H9 (cell line): ENCODE measurements at regions not wholly inside any gene's neighbourhood (a gene's known extent, or its start where the extent isn't known, plus 50 kb on each side); places are given as distances from the start of the nearest gene placed in this dataset.

ENCODE experiments used
- DNase-seq: peaks from one replicate; pipeline ENCODE4 v3.0.0-alpha.2; 2017
- H2AFZ ChIP-seq: one replicate; pipeline ENCODE4 v1.6.1; 2013; ENCODE audit warnings: mild to moderate bottlenecking, low read length, control low read depth, moderate library complexity
- H2AK5ac ChIP-seq: 2 replicates; pipeline ENCODE4 v1.6.1; 2013; ENCODE audit warnings: low read length, control low read depth, mixed read lengths; ENCODE audit not compliant: insufficient read length
- H2BK120ac ChIP-seq: one replicate; pipeline ENCODE4 v1.6.1; 2013; ENCODE audit warnings: low read depth, mild to moderate bottlenecking, low read length, control low read depth, inconsistent platforms; ENCODE audit not compliant: poor library complexity, severe bottlenecking
- H2BK12ac ChIP-seq: 2 replicates; pipeline ENCODE4 v1.6.1; 2013; ENCODE audit warnings: low read length, control low read depth, mixed read lengths, low read depth; ENCODE audit not compliant: insufficient read length
- H2BK15ac ChIP-seq: 2 replicates; pipeline ENCODE4 v1.6.1; 2013; ENCODE audit warnings: low read depth, low read length, control low read depth
- H2BK20ac ChIP-seq: one replicate; pipeline ENCODE4 v1.6.1; 2013; ENCODE audit warnings: low read depth, mild to moderate bottlenecking, low read length, control low read depth, inconsistent platforms; ENCODE audit not compliant: poor library complexity, severe bottlenecking
- H2BK5ac ChIP-seq: 2 replicates; pipeline ENCODE4 v1.6.1; 2013; ENCODE audit warnings: low read length, control low read depth, mixed read lengths; ENCODE audit not compliant: insufficient read length
- H3K14ac ChIP-seq: 2 replicates; pipeline ENCODE4 v1.6.1; 2013; ENCODE audit warnings: low read length, control low read depth; ENCODE audit not compliant: insufficient read depth
- H3K18ac ChIP-seq: 2 replicates; pipeline ENCODE4 v1.6.1; 2013; ENCODE audit warnings: low read depth, mild to moderate bottlenecking, mixed read lengths, low read length, control low read depth; ENCODE audit not compliant: insufficient read length
- H3K23ac ChIP-seq: 2 replicates; pipeline ENCODE4 v1.6.1; 2013; ENCODE audit warnings: low read length, control low read depth, mixed read lengths, low read depth; ENCODE audit not compliant: insufficient read length
- H3K23me2 ChIP-seq: 2 replicates; pipeline ENCODE4 v1.6.1; 2013; ENCODE audit warnings: low read depth, mild to moderate bottlenecking, mixed read lengths, low read length, control low read depth; ENCODE audit not compliant: insufficient read length, poor library complexity, severe bottlenecking
- H3K27ac ChIP-seq: 2 replicates; pipeline ENCODE4 v1.5.1; 2013; ENCODE audit warnings: low read length, control low read depth, mixed read lengths, low read depth; ENCODE audit not compliant: insufficient read length
- H3K27me3 ChIP-seq: 2 replicates; pipeline ENCODE4 v1.6.1; 2013; ENCODE audit warnings: low read length, control low read depth, inconsistent platforms; ENCODE audit not compliant: insufficient read depth
- H3K4ac ChIP-seq: 2 replicates; pipeline ENCODE4 v1.6.1; 2013; ENCODE audit warnings: low read depth, mild to moderate bottlenecking, control low read depth, inconsistent platforms, low read length, moderate library complexity
- H3K4me1 ChIP-seq: 2 replicates; pipeline ENCODE4 v1.6.1; 2013; ENCODE audit warnings: low read length, control low read depth, inconsistent platforms; ENCODE audit not compliant: insufficient read depth
- H3K4me2 ChIP-seq: 2 replicates; pipeline ENCODE4 v1.6.1; 2013; ENCODE audit warnings: low read length, control low read depth, mixed read lengths; ENCODE audit not compliant: insufficient read length, insufficient read depth
- H3K56ac ChIP-seq: 2 replicates; pipeline ENCODE4 v1.6.1; 2013; ENCODE audit warnings: low read depth, mild to moderate bottlenecking, mixed read lengths, low read length, control low read depth; ENCODE audit not compliant: insufficient read length
- H3K79me1 ChIP-seq: 2 replicates; pipeline ENCODE4 v1.6.1; 2013; ENCODE audit warnings: low read depth, mild to moderate bottlenecking, moderate library complexity, low read length, control low read depth, inconsistent platforms; ENCODE audit not compliant: insufficient read depth, poor library complexity, severe bottlenecking
- H3K79me2 ChIP-seq: 2 replicates; pipeline ENCODE4 v1.6.1; 2013; ENCODE audit warnings: low read length, control low read depth, inconsistent platforms; ENCODE audit not compliant: insufficient read depth
- H3K9ac ChIP-seq: 2 replicates; pipeline ENCODE4 v1.6.1; 2013; ENCODE audit warnings: low read length, control low read depth, mixed read lengths; ENCODE audit not compliant: insufficient read length; ENCODE audit errors: extremely low read depth
- H3K9me3 ChIP-seq: one replicate; pipeline ENCODE4 v1.6.1; 2013; ENCODE audit warnings: low read depth, low read length, inconsistent platforms; ENCODE audit not compliant: control insufficient read depth
- H3T11ph ChIP-seq: one replicate; pipeline ENCODE4 v1.6.1; 2013; ENCODE audit warnings: mild to moderate bottlenecking, low read length, control low read depth, inconsistent platforms
- H4K20me1 ChIP-seq: one replicate; pipeline ENCODE4 v1.6.1; 2013; ENCODE audit not compliant: control insufficient read depth, insufficient read length, insufficient read depth
- H4K5ac ChIP-seq: 2 replicates; pipeline ENCODE4 v1.6.1; 2013; ENCODE audit warnings: low read depth, mild to moderate bottlenecking, mixed read lengths, low read length, control low read depth; ENCODE audit not compliant: insufficient read length
- H4K8ac ChIP-seq: replicated peaks from 2 replicates; pipeline ENCODE4 v1.6.1; 2013; ENCODE audit warnings: low read length, control low read depth, mixed read lengths, low read depth; ENCODE audit not compliant: insufficient read length
- H4K91ac ChIP-seq: 2 replicates; pipeline ENCODE4 v1.6.1; 2013; ENCODE audit warnings: low read depth, mild to moderate bottlenecking, moderate library complexity, mixed read lengths, low read length, control low read depth; ENCODE audit not compliant: insufficient read length
- H3K27ac Mint-ChIP-seq, 3 experiments: 2 replicates in 2 of 3; 3 replicates in 1 of 3; pipeline ENCODE4 v1.8.0; 2020 to 2021; ENCODE audit warnings: mixed read lengths in 3 of 3, mild to moderate bottlenecking in 1 of 3, moderate library complexity in 1 of 3
- H3K27me3 Mint-ChIP-seq: 2 replicates; pipeline ENCODE4 v1.8.0; 2021; ENCODE audit warnings: low read depth, mild to moderate bottlenecking, moderate library complexity, mixed read lengths
- H3K36me3 Mint-ChIP-seq, 3 experiments: 2 replicates in 2 of 3; 3 replicates in 1 of 3; pipeline ENCODE4 v1.8.0; 2020 to 2021; ENCODE audit warnings: low read depth in 3 of 3, mixed read lengths in 3 of 3; ENCODE audit not compliant: insufficient read depth in 1 of 3
- H3K4me1 Mint-ChIP-seq, 2 experiments: 2 replicates each; pipeline ENCODE4 v1.8.0; 2020; ENCODE audit warnings: mixed read lengths in 2 of 2
- H3K4me3 Mint-ChIP-seq, 2 experiments: 2 replicates in 1 of 2; 3 replicates in 1 of 2; pipeline ENCODE4 v1.8.0; 2020 to 2021; ENCODE audit warnings: mild to moderate bottlenecking in 2 of 2, mixed read lengths in 2 of 2, moderate library complexity in 1 of 2
- H3K9me3 Mint-ChIP-seq, 2 experiments: 2 replicates in 1 of 2; 3 replicates in 1 of 2; pipeline ENCODE4 v1.8.0; 2020; ENCODE audit warnings: mild to moderate bottlenecking in 2 of 2, mixed read lengths in 2 of 2, moderate library complexity in 1 of 2
- WGBS: extraction: QIAGEN DNeasy Blood & Tissue Kit; methylation state at CpG from one replicate; pipeline ENCODE4 v1.1.7; 2013; ENCODE audit warnings: missing lambda C conversion rate, low lambda C conversion rate, mixed read lengths; ENCODE audit not compliant: insufficient read length; ENCODE audit errors: extremely low coverage; 5-methylcytosine and 5-hydroxymethylcytosine counted together
- TF ChIP-seq, protein P1 (sequence below): fragments of 200-600 bp; sonication (generic); conservative IDR thresholded peaks from 3 replicates; pipeline ENCODE4 v1.8.0; 2021; ENCODE audit warnings: antibody characterized with exemption, mild to moderate bottlenecking

DNA sequence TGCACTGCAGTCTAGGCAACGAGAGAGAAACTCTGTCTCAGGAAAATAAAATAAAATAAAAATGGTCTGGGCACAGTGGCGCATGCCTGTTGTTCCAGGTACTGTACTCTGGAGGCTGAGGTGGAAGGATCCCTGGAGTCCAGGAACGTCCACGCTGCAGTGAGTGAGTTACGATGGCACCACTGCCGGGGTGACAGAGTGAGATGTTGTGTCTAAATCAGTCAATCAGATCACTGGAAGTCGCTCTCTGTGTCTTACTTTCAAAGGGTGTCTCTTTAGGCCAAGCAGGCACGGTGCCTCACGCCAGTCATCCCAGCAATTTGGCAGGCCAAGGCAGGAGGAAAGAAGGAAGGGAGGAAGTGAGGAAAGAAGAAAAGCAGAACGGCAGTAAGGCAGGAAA lies 112.2 kb upstream of the ANKRD30BL start:
- Histone ChIP-seq H3K9ac (no peak overlapping the region), H3K4me2 (no peak overlapping the region), H3K23me2 (no peaks in the 10 kb centered on the region), H4K91ac (no peak overlapping the region), H2BK12ac (no peak overlapping the region), H3K79me1 (no peaks in the 10 kb centered on the region), H2AK5ac (no peak overlapping the region), H4K20me1 (no peaks in the 10 kb centered on the region), H4K8ac (no peak overlapping the region), H4K5ac (no peak overlapping the region), H3K27me3 (no peaks in the 10 kb centered on the region), H2BK5ac (no peak overlapping the region), H3K18ac (no peak overlapping the region), H3K9me3 (peaks cover 5% of the 10 kb centered on the region), H3T11ph (no peak overlapping the region), H2BK120ac (no peak overlapping the region), H2BK15ac (no peak overlapping the region), H2AFZ (no peak overlapping the region), H3K27ac (no peak overlapping the region), H3K23ac (no peak overlapping the region), H3K14ac (no peak overlapping the region), H3K79me2 (no peaks in the 10 kb centered on the region), H3K4ac (no peak overlapping the region), H2BK20ac (no peak overlapping the region), H3K56ac (no peak overlapping the region), H3K4me1 (no peaks in the 10 kb centered on the region)
- TF ChIP-seq, protein P1, sequence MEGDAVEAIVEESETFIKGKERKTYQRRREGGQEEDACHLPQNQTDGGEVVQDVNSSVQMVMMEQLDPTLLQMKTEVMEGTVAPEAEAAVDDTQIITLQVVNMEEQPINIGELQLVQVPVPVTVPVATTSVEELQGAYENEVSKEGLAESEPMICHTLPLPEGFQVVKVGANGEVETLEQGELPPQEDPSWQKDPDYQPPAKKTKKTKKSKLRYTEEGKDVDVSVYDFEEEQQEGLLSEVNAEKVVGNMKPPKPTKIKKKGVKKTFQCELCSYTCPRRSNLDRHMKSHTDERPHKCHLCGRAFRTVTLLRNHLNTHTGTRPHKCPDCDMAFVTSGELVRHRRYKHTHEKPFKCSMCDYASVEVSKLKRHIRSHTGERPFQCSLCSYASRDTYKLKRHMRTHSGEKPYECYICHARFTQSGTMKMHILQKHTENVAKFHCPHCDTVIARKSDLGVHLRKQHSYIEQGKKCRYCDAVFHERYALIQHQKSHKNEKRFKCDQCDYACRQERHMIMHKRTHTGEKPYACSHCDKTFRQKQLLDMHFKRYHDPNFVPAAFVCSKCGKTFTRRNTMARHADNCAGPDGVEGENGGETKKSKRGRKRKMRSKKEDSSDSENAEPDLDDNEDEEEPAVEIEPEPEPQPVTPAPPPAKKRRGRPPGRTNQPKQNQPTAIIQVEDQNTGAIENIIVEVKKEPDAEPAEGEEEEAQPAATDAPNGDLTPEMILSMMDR: no peak
- H3K4me1 Mint-ChIP-seq: no peaks in the 10 kb centered on the region
- H3K9me3 Mint-ChIP-seq: peaks cover 15 to 18% of the 10 kb centered on the region in 2 experiments
- WGBS: no CpG with 5 or more reads among the region's 10 CpGs
- DNase-seq: no peak
- H3K27me3 Mint-ChIP-seq: no peaks in the 10 kb centered on the region
- H3K27ac Mint-ChIP-seq: no peak overlapping the region
- H3K36me3 Mint-ChIP-seq: peaks cover 0 to 7% (median 3%) of the 10 kb centered on the region in 3 experiments; a peak in 4 of 7 replicates
- no peak overlapping the region; a peak in 1 of 5 replicates for H3K4me3 Mint-ChIP-seq
